B cell (primary cell): ENCODE measurements at regions not wholly inside any gene's neighbourhood (a gene's known extent, or its start where the extent isn't known, plus 50 kb on each side); places are given as distances from the start of the nearest gene placed in this dataset.

Experiments
- EZH2 ChIP-seq: IDR thresholded peaks from 2 replicates; pipeline ENCODE4 v1.6.1; 2012; ENCODE audit warnings: borderline replicate concordance, low read depth, mild to moderate bottlenecking, moderate library complexity, low read length; ENCODE audit not compliant: insufficient read depth, poor library complexity, severe bottlenecking
- TF ChIP-seq, protein P1 (sequence below): fragments of 200-600 bp; IDR thresholded peaks from one replicate; pipeline ENCODE4 v1.8.0; 2022; ENCODE audit warnings: antibody characterized with exemption, mild to moderate bottlenecking

GRCh38 chr9:3059781-3060468 is 216.0 kb upstream of the PUM3 start:
- TF ChIP-seq, protein P1, sequence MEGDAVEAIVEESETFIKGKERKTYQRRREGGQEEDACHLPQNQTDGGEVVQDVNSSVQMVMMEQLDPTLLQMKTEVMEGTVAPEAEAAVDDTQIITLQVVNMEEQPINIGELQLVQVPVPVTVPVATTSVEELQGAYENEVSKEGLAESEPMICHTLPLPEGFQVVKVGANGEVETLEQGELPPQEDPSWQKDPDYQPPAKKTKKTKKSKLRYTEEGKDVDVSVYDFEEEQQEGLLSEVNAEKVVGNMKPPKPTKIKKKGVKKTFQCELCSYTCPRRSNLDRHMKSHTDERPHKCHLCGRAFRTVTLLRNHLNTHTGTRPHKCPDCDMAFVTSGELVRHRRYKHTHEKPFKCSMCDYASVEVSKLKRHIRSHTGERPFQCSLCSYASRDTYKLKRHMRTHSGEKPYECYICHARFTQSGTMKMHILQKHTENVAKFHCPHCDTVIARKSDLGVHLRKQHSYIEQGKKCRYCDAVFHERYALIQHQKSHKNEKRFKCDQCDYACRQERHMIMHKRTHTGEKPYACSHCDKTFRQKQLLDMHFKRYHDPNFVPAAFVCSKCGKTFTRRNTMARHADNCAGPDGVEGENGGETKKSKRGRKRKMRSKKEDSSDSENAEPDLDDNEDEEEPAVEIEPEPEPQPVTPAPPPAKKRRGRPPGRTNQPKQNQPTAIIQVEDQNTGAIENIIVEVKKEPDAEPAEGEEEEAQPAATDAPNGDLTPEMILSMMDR, result no peak
- TF ChIP-seq EZH2, result no peak
